Activated T-helper 1 cell treated with Interleukin-2 at 50 U/mL for 16 hours (primary cell): ENCODE measurements at regions not wholly inside any gene's neighbourhood (a gene's known extent, or its start where the extent isn't known, plus 50 kb on each side); places are given as distances from the start of the nearest gene placed in this dataset.

Source experiments
- DNase-seq: peaks from one replicate; pipeline ENCODE4 v3.0.0-alpha.2; 2020; ENCODE audit warnings: low read depth

- no peak for DNase-seq
Measured at GRCh38 chr11:115556984-115557383, 52.8 kb upstream of the CADM1 start.

GRCh38 chr11:115555336-115556090 lies 51.3 kb upstream of the CADM1 start:
- no peak for DNase-seq
